TTC549 (cell line): ENCODE measurements at regions not wholly inside any gene's neighbourhood (a gene's known extent, or its start where the extent isn't known, plus 50 kb on each side); places are given as distances from the start of the nearest gene placed in this dataset.
"Not testable (repeated sequence)": the region's sequence is repeated elsewhere in the genome, so short reads cannot be mapped to it uniquely, and the experiment has no call there.

Source experiments
- FAIRE-seq: peaks from 2 replicates; lab custom pipeline; 2012; peaks lifted over from hg19 to GRCh38; lab: Jason Lieb, UNC

- FAIRE-seq, result no peak
These were observed 320.6 kb downstream of the DTHD1 start for GRCh38 chr4:36601864-36602495.

GRCh38 chr4:36609661-36610060 lies 328.2 kb downstream of the DTHD1 start:
- FAIRE-seq, result no peak

GRCh38 chr4:36610628-36611027 lies 329.2 kb downstream of the DTHD1 start:
- no peak for FAIRE-seq

GRCh38 chr4:36613142-36613541 lies 331.7 kb downstream of the DTHD1 start:
- FAIRE-seq, result not testable (repeated sequence)

- no peak for FAIRE-seq
These were observed 332.6 kb downstream of the DTHD1 start for GRCh38 chr4:36614011-36614410.

- FAIRE-seq, result no peak
These were observed 336.7 kb downstream of the DTHD1 start for GRCh38 chr4:36618102-36618501.

GRCh38 chr4:36624030-36624429 lies 342.6 kb downstream of the DTHD1 start:
- no peak for FAIRE-seq

- FAIRE-seq, result no peak
These were observed 356.9 kb downstream of the DTHD1 start for GRCh38 chr4:36638273-36638811.

- no peak for FAIRE-seq
These were observed 359.5 kb downstream of the DTHD1 start for GRCh38 chr4:36640876-36641275.

GRCh38 chr4:36651253-36651652 lies 369.8 kb downstream of the DTHD1 start:
- FAIRE-seq, result no peak

GRCh38 chr4:36652857-36653256 lies 371.4 kb downstream of the DTHD1 start:
- FAIRE-seq, result no peak

- FAIRE-seq, result no peak
These were observed 384.6 kb downstream of the DTHD1 start for GRCh38 chr4:36665985-36666527.

GRCh38 chr4:36675436-36675835 lies 394.0 kb downstream of the DTHD1 start:
- FAIRE-seq, result no peak

GRCh38 chr4:36676139-36677050 lies 395.0 kb downstream of the DTHD1 start:
- no peak for FAIRE-seq

GRCh38 chr4:36677112-36677511 lies 395.7 kb downstream of the DTHD1 start:
- no peak for FAIRE-seq

GRCh38 chr4:36677874-36678273 lies 396.5 kb downstream of the DTHD1 start:
- no peak for FAIRE-seq

- no peak for FAIRE-seq
These were observed 406.3 kb downstream of the DTHD1 start for GRCh38 chr4:36687681-36688080.

- no peak for FAIRE-seq
These were observed 411.2 kb downstream of the DTHD1 start for GRCh38 chr4:36692586-36692985.

GRCh38 chr4:36702245-36702644 lies 420.8 kb downstream of the DTHD1 start:
- FAIRE-seq, result no peak

GRCh38 chr4:36704289-36704688 lies 422.9 kb downstream of the DTHD1 start:
- FAIRE-seq, result no peak

GRCh38 chr4:36709991-36710390 lies 428.6 kb downstream of the DTHD1 start:
- FAIRE-seq, result no peak

- FAIRE-seq, result no peak
These were observed 430.6 kb downstream of the DTHD1 start for GRCh38 chr4:36712013-36712412.

- FAIRE-seq, result no peak
These were observed 435.5 kb downstream of the DTHD1 start for GRCh38 chr4:36716874-36717273.
